ENCODE measurements at regions not wholly inside any gene's neighbourhood (a gene's known extent, or its start where the extent isn't known, plus 50 kb on each side); places are given as distances from the start of the nearest gene placed in this dataset.

GRCh38 chr20:19812056-19812455 lies 54.0 kb downstream of the RIN2 start:
- TF ChIP-seq CTCF (IDR thresholded peaks at IDR 0.05; ENCODE audit: insufficient read depth, low read length) = no peak
- TF ChIP-seq GABPA (IDR thresholded peaks at IDR 0.05; ENCODE audit: low read depth) = no peak
- no peak for TF ChIP-seq POLR2AphosphoS5 (IDR thresholded peaks at IDR 0.05; ENCODE audit: low read depth)
